HEK293T (cell line): ENCODE measurements at regions not wholly inside any gene's neighbourhood (a gene's known extent, or its start where the extent isn't known, plus 50 kb on each side); places are given as distances from the start of the nearest gene placed in this dataset.

Experiments used
- CTCF ChIA-PET: fragments of 350-600 bp; formaldehyde crosslinking; extraction: SDS; loops from one replicate; lab custom pipeline; 2021; ENCODE audit warnings: antibody characterized with exemption, inconsistent platforms; lab: Yijun Ruan, JAX
- POLR2A ChIA-PET: fragments of 350-600 bp; formaldehyde crosslinking; extraction: SDS; loops from one replicate; lab custom pipeline; 2020; ENCODE audit warnings: antibody characterized with exemption, inconsistent platforms; lab: Yijun Ruan, JAX
- DNase-seq: peaks from one replicate; pipeline ENCODE4 v3.0.0; 2012; ENCODE audit warnings: mixed read lengths; ENCODE audit errors: extremely low spot score
- ARNT ChIP-seq: fragments of 450-650 bp; IDR thresholded peaks from 2 replicates; pipeline ENCODE4 v1.6.1; 2017; ENCODE audit warnings: mild to moderate bottlenecking
- BHLHE40 ChIP-seq: fragments of 450-650 bp; IDR thresholded peaks from 2 replicates; pipeline ENCODE4 v1.6.1; 2016; ENCODE audit warnings: mild to moderate bottlenecking, moderate library complexity, borderline replicate concordance
- CTBP1 ChIP-seq: fragments of 450-650 bp; IDR thresholded peaks from 2 replicates; pipeline ENCODE4 v1.6.1; 2016; ENCODE audit warnings: borderline replicate concordance
- ELF4 ChIP-seq: fragments of 450-650 bp; IDR thresholded peaks from 2 replicates; pipeline ENCODE4 v1.6.1; 2017; ENCODE audit warnings: antibody characterized with exemption
- FOXA1 ChIP-seq: fragments of 450-650 bp; IDR thresholded peaks from 2 replicates; pipeline ENCODE4 v1.6.1; 2016; ENCODE audit warnings: mild to moderate bottlenecking
- FOXK2 ChIP-seq: fragments of 450-650 bp; IDR thresholded peaks from 2 replicates; pipeline ENCODE4 v1.6.1; 2016; ENCODE audit warnings: mild to moderate bottlenecking
- FOXM1 ChIP-seq: fragments of 450-650 bp; IDR thresholded peaks from 2 replicates; pipeline ENCODE4 v1.6.1; 2017; ENCODE audit warnings: mild to moderate bottlenecking, borderline replicate concordance
- HDGF ChIP-seq: fragments of 450-650 bp; IDR thresholded peaks from 2 replicates; pipeline ENCODE4 v1.6.1; 2017; ENCODE audit warnings: antibody characterized with exemption, borderline replicate concordance
- L3MBTL2 ChIP-seq: fragments of 450-650 bp; conservative IDR thresholded peaks from 2 replicates; pipeline ENCODE4 v1.6.1; 2016; ENCODE audit warnings: mild to moderate bottlenecking
- LEF1 ChIP-seq: fragments of 450-650 bp; IDR thresholded peaks from 2 replicates; pipeline ENCODE4 v1.6.1; 2017; ENCODE audit warnings: mild to moderate bottlenecking, borderline replicate concordance
- NFRKB ChIP-seq: fragments of 450-650 bp; IDR thresholded peaks from 2 replicates; pipeline ENCODE4 v1.6.1; 2016; ENCODE audit warnings: mild to moderate bottlenecking, moderate library complexity
- SP1 ChIP-seq: fragments of 450-650 bp; IDR thresholded peaks from 2 replicates; pipeline ENCODE4 v1.6.1; 2017
- SUZ12 ChIP-seq: fragments of 450-650 bp; IDR thresholded peaks from 2 replicates; pipeline ENCODE4 v1.6.1; 2016; ENCODE audit warnings: mild to moderate bottlenecking
- TARDBP ChIP-seq: fragments of 450-650 bp; IDR thresholded peaks from 2 replicates; pipeline ENCODE4 v1.6.1; 2016
- ZNF384 ChIP-seq: fragments of 450-650 bp; IDR thresholded peaks from 2 replicates; pipeline ENCODE4 v1.6.1; 2016
- TF ChIP-seq, protein P1 (sequence below): fragments of 450-650 bp; IDR thresholded peaks from 2 replicates; pipeline ENCODE4 v1.6.1; 2016

DNA sequence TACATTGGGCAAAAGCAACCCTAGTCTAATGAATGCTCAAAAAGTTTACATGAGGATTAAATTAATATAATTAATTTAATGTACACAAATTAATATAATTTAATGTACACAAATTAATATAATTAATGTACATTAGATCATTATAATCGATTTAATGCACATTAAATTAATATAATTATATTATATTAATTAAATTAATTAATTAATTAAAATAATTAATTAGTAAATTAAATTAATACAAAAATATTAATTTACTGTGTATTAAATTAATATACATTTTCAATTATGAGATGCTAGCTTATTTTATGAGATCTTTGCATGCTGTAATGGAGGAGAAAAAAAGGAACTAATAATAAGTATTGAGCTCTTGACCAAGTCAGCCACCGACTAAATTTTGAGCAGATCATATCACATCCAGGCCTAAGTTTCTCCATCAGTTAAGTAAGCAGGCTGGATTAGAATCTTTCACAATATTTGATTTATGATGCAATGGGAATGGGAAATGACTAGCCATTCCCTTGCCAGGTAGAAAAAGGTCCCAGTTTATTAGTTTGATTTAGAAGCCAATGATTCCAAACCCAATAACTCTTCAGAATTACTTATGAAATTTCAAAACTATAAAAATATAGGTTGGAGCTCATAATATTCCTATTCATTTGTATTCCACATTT, 533.4 kb upstream of the GRIA1 start:
- POLR2A ChIA-PET: no interaction called here
- CTCF ChIA-PET: no interaction called here
- DNase-seq: no peak
- no peak for TF ChIP-seq ELF4
- no peak for TF ChIP-seq ARNT
- no peak for TF ChIP-seq BHLHE40
- TF ChIP-seq HDGF: no peak
- TF ChIP-seq, protein P1, sequence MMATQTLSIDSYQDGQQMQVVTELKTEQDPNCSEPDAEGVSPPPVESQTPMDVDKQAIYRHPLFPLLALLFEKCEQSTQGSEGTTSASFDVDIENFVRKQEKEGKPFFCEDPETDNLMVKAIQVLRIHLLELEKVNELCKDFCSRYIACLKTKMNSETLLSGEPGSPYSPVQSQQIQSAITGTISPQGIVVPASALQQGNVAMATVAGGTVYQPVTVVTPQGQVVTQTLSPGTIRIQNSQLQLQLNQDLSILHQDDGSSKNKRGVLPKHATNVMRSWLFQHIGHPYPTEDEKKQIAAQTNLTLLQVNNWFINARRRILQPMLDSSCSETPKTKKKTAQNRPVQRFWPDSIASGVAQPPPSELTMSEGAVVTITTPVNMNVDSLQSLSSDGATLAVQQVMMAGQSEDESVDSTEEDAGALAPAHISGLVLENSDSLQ: no peak
- no peak for TF ChIP-seq CTBP1
- no peak for TF ChIP-seq SUZ12
- no peak for TF ChIP-seq L3MBTL2
- no peak for TF ChIP-seq FOXA1

- POLR2A ChIA-PET: no interaction called here
- TF ChIP-seq, protein P1: no peak
- TF ChIP-seq BHLHE40 (no peak), L3MBTL2 (no peak), ZNF384 (no peak), TARDBP (no peak), FOXK2 (no peak), ARNT (no peak), LEF1 (no peak), NFRKB (no peak), HDGF (no peak), FOXM1 (no peak)
- CTCF ChIA-PET: no interaction called here
- no peak for DNase-seq
Measured at GRCh38 chr5:152978141-152978835, 512.2 kb upstream of the GRIA1 start.

DNA sequence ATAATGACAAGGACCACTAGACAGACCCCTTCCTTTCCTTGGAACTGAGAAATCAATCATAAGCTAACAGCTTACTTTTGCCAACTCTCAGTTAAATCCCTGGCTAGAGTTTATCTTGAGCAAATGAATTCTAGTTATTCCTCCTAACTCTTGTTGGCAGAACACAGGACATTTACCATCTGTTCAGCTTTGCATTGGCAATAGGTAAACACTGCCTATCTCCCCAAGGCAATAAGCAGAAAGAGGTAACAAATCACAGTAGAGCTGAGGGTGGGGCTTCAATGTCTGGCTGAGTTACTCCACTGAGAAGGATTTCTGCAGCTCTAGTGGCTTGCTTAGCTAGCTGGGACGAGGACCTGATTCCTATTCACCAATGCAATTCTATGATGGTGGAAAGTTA, 503.3 kb upstream of the GRIA1 start:
- ChIA-PET POLR2A (no interaction called here), CTCF (no interaction called here)
- TF ChIP-seq FOXK2: no peak
- no peak for TF ChIP-seq ARNT
- TF ChIP-seq, protein P1: no peak
- TF ChIP-seq LEF1: no peak
- TF ChIP-seq HDGF: no peak
- no peak for TF ChIP-seq SUZ12
- no peak for TF ChIP-seq NFRKB
- TF ChIP-seq L3MBTL2: no peak
- TF ChIP-seq SP1: no peak
- TF ChIP-seq ZNF384: no peak
- no peak for TF ChIP-seq BHLHE40
- no peak for TF ChIP-seq FOXM1
- TF ChIP-seq TARDBP: no peak
- TF ChIP-seq FOXA1: no peak
- no peak for TF ChIP-seq CTBP1
- no peak for TF ChIP-seq ELF4
- no peak for DNase-seq

DNA sequence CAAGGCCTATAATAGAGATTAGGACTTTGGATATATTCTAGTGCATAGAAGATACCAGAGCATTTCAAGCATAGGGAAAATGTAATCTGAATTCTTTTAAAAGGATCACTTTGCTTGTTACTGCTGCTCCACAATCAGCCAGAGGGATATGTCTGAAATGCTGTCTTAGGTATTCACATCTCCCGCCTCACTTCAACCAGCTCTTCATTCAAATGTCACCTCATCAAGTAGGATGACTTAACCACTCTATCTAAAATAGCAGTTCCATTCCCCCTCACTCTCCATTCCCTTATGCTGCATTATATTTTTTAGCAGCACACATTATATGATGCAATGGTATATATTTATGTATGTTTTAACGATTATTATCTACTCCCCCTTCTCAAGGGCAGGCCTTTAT, 500.3 kb upstream of the GRIA1 start:
- no peak for DNase-seq
- TF ChIP-seq ZNF384: no peak
- TF ChIP-seq L3MBTL2: no peak
- no peak for TF ChIP-seq ARNT
- no peak for TF ChIP-seq FOXK2
- ChIA-PET POLR2A (no interaction called here), CTCF (no interaction called here)

- TF ChIP-seq, protein P1: no peak
- TF ChIP-seq FOXM1: no peak
- no peak for TF ChIP-seq ZNF384
- TF ChIP-seq SP1: no peak
- TF ChIP-seq HDGF: no peak
- no peak for TF ChIP-seq FOXA1
- no peak for TF ChIP-seq BHLHE40
- TF ChIP-seq ARNT: no peak
- no peak for TF ChIP-seq NFRKB
- no peak for TF ChIP-seq LEF1
- CTCF ChIA-PET: no interaction called here
- no peak for DNase-seq
- POLR2A ChIA-PET: no interaction called here
Measured at GRCh38 chr5:152990649-152991048, 499.8 kb upstream of the GRIA1 start.
